ENCODE measurements at regions not wholly inside any gene's neighbourhood (a gene's known extent, or its start where the extent isn't known, plus 50 kb on each side); places are given as distances from the start of the nearest gene placed in this dataset.
A peak's percentile ranks its signal among the peaks of the same experiment; 100 is the strongest.

GRCh38 chr18:10401521-10401920, 52.9 kb upstream of the APCDD1 start:
- TF ChIP-seq, protein P1, sequence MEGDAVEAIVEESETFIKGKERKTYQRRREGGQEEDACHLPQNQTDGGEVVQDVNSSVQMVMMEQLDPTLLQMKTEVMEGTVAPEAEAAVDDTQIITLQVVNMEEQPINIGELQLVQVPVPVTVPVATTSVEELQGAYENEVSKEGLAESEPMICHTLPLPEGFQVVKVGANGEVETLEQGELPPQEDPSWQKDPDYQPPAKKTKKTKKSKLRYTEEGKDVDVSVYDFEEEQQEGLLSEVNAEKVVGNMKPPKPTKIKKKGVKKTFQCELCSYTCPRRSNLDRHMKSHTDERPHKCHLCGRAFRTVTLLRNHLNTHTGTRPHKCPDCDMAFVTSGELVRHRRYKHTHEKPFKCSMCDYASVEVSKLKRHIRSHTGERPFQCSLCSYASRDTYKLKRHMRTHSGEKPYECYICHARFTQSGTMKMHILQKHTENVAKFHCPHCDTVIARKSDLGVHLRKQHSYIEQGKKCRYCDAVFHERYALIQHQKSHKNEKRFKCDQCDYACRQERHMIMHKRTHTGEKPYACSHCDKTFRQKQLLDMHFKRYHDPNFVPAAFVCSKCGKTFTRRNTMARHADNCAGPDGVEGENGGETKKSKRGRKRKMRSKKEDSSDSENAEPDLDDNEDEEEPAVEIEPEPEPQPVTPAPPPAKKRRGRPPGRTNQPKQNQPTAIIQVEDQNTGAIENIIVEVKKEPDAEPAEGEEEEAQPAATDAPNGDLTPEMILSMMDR (IDR thresholded peaks at IDR 0.05; ENCODE audit: low read depth, low read length) = no peak
- Histone ChIP-seq H3K27me3 (no peaks in the 10 kb centered on the region), H3K4me1 (ENCODE audit: low read depth) (peaks cover 4% of the 10 kb centered on the region), H3K27ac (no peak overlapping the region), H3K36me3 (no peaks in the 10 kb centered on the region), H3K4me3 (no peak overlapping the region), H3K9me3 (ENCODE audit: low read depth) (no peaks in the 10 kb centered on the region)
- DNase-seq (ENCODE audit: low read depth in 1 of 2, low spot score in 1 of 2) = no peak

- DNase-seq (ENCODE audit: low read depth in 1 of 2, low spot score in 1 of 2) = no peak
- Histone ChIP-seq H3K27ac (no peak overlapping the region), H3K4me3 (no peak overlapping the region), H3K36me3 (no peaks in the 10 kb centered on the region), H3K27me3 (no peaks in the 10 kb centered on the region), H3K9me3 (ENCODE audit: low read depth) (no peaks in the 10 kb centered on the region), H3K4me1 (ENCODE audit: low read depth) (peaks cover 8% of the 10 kb centered on the region)
- TF ChIP-seq, protein P1 (IDR thresholded peaks at IDR 0.05; ENCODE audit: low read depth, low read length) = no peak
Observed at GRCh38 chr18:10401930-10402329, 52.5 kb upstream of the APCDD1 start.

GRCh38 chr18:10402871-10403559, 51.4 kb upstream of the APCDD1 start:
- TF ChIP-seq, protein P1 (IDR thresholded peaks at IDR 0.05; ENCODE audit: low read depth, low read length) = no peak
- Histone ChIP-seq H3K36me3 (no peaks in the 10 kb centered on the region), H3K27ac (no peak overlapping the region), H3K4me1 (ENCODE audit: low read depth) (peaks cover 14% of the 10 kb centered on the region), H3K27me3 (no peaks in the 10 kb centered on the region), H3K9me3 (ENCODE audit: low read depth) (no peaks in the 10 kb centered on the region), H3K4me3 (no peak overlapping the region)
- no peak for DNase-seq (ENCODE audit: low read depth in 1 of 2, low spot score in 1 of 2)

- TF ChIP-seq, protein P1 (IDR thresholded peaks at IDR 0.05; ENCODE audit: low read depth, low read length) = no peak
- Histone ChIP-seq H3K27ac (no peak overlapping the region), H3K27me3 (no peaks in the 10 kb centered on the region), H3K4me3 (no peak overlapping the region), H3K36me3 (no peaks in the 10 kb centered on the region), H3K9me3 (ENCODE audit: low read depth) (no peaks in the 10 kb centered on the region), H3K4me1 (ENCODE audit: low read depth) (peaks cover 20% of the 10 kb centered on the region)
- DNase-seq (ENCODE audit: low read depth in 1 of 2, low spot score in 1 of 2) = peak in 1 of 2 donors; percentile 44
Observed at GRCh38 chr18:10403708-10404107, 50.7 kb upstream of the APCDD1 start.

DNA sequence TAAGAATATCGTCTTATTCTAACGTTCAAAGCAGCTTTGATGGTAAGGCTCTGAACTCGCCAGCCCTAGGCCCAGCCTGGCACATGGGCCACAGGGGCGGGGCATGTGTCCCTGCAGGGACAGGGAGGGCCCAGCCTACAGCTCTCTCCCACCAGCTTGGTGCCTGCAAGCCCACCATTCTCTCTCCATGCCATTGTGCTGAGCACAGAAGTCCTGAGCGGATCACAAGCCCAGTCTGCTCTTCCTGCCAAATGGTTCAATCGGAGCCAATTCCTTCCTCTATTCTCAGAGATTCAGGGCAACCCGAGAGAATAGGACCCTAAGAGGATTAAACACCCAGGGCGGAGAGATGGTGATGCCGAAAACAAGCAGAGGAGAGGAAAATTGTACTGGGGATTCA, 50.3 kb upstream of the APCDD1 start:
- TF ChIP-seq, protein P1 (IDR thresholded peaks at IDR 0.05; ENCODE audit: low read depth, low read length) = no peak
- H3K36me3 ChIP-seq = no peaks in the 10 kb centered on the region
- H3K27me3 ChIP-seq = no peaks in the 10 kb centered on the region
- DNase-seq (ENCODE audit: low read depth in 1 of 2, low spot score in 1 of 2) = no peak
- H3K4me3 ChIP-seq = no peak overlapping the region
- no peaks in the 10 kb centered on the region for H3K9me3 ChIP-seq (ENCODE audit: low read depth)
- H3K27ac ChIP-seq = no peak overlapping the region
- peaks cover 20% of the 10 kb centered on the region for H3K4me1 ChIP-seq (ENCODE audit: low read depth)

Measured in cardiac muscle cell (in vitro differentiated cells and primary cell).